ENCODE measurements at regions not wholly inside any gene's neighbourhood (a gene's known extent, or its start where the extent isn't known, plus 50 kb on each side); places are given as distances from the start of the nearest gene placed in this dataset.
A peak's percentile ranks its signal among the peaks of the same experiment; 100 is the strongest.

DNA sequence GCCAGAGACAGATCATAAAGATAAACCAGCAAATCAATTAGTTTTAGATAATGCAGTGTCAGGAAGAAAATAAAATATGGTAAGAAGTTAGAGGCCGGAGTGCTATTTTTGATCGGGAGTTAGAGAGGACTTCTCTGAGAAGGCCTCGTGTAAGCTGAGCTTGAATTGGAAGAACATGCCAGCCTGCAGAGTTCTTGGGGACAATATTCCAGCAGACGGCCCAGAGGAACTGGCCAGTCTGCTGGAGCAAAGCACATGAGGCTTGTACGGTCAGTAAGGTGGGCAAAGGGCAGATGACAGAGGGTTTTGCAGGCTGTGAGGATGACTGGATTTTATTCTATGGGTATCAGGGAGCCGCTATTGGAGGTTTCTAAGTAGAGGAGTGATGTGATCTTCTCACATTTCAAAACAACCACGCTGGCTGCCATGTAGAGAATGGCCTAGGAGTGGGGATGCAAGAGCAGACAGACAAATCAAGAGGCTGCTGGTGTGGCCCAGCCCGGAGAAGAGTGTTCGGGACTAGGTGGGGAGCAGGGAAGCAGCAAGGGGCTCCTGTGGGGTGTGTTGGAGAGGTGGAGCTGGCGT, 84.0 kb downstream of the HES1 start:
- no peak for DNase-seq

DNA sequence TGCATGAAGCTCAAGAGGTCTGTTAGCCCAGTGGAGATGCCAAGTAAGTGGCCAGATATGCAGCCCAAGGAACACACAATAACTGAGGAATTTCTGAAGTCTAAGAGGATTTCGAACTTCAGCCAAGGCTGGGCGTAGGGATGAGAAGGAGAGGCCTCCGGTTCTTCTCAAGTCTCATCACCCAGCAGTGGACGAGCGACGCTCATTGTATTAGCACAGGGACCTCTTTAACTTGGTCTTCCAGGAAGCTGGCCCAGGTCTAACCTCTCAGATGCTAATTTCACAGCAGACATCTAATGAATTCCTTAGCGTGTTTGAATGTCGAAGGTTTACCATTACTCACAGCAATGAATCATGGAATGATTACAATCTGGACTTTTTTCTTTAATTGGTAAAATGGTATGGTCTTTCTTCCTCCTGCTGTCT, 85.0 kb downstream of the HES1 start:
- no peak for DNase-seq

DNA sequence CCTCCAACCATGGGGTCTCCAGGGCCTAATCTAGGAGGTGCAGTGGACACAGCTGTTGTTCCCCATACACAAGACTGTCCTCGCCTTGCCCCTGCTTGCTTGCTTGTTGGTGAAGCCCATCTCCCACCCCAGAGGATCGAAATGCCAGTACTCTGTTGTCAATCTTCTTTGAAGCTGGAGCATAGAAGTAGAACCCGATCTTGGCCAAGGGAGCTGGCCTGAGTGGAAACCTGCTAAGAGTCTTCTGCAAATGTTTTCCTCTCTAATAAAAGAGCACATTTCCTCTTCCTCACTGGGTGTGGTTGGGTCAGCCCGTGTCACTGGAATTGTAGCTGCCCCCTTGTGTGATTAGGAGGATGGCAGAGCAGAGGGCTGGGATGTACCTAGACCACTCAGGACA, 85.4 kb downstream of the HES1 start:
- no peak for DNase-seq

DNA sequence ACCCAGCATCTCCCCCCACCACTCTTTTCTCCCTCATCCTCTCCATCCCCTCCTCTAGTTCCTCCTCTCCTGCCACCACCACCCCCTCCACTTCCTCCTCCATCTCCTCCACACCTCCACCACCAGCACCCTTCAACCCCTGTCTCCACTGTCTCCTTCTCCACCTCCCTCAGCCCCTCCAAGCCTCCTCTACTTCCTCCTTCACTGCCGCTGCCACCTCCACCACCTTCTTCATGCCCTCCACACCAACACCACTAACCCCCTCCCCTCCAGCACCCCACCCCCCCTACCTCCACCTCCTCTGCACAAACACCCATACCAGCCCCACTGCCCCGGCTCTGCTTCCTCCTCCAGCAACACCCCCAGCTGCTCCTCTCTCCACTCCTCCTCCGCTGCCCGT, 88.0 kb downstream of the HES1 start:
- DNase-seq, result no peak

DNA sequence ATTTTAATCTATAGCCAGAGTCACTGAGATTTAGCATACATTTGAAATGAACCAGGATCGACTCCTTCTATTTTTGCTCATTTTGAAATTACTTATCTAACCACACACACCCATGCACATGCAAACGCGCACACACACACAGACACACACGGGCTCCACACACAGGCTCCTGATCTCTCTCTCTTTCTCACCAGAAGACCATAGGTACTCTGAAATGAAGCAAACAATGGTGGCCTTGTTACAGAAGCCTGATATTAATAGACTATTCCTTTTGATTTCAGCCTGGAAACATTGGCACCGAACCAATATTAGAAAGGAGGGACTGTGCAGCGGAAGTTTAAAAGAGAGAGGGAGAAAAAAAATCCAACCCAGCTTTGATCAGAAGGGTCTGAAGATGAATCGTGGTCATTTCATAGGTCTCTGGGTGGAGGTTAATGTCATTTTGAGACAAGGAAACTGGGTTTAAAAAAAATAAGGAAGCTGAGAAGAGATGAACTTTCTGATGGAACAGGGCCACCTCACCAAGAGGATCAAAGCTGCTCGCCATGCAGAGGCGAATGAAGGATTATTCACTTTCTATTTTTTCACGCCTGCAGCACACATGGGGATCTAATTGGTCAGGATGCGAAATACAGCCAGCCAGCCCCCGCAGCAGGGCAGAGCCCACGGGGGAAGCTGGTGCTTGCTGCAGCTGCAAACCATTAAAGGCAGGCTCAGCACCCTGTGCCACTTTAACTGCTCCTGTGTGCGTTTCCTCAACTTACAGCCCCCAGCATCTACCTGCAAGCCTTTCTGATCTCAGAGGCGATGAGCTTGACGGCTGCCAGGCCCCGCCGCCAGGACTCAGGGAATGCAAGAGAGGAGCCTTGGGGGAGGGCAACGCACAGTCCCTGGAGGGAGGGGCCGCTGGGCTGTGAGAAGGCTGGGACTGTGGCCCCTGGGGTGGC, 88.8 kb downstream of the HES1 start:
- no peak for DNase-seq

DNA sequence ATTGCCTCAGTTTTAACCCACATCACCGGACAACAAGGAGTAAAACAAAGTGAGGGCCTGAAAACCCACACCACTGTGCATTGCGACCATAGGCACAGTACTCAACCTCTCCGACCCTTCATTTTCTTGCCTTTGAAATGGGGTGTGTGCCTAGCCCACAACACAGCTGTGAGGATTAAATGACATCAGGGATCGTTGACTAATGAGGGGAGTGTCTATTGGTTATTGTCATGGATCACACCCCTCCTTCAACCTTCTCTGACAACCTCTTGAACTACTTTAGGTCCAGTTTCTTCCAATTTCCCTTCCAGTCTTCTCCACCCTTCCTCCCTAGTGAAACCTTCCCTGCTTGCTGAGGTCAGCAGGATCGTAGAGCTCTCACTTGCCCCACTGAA, 89.5 kb downstream of the HES1 start:
- DNase-seq, result no peak

DNA sequence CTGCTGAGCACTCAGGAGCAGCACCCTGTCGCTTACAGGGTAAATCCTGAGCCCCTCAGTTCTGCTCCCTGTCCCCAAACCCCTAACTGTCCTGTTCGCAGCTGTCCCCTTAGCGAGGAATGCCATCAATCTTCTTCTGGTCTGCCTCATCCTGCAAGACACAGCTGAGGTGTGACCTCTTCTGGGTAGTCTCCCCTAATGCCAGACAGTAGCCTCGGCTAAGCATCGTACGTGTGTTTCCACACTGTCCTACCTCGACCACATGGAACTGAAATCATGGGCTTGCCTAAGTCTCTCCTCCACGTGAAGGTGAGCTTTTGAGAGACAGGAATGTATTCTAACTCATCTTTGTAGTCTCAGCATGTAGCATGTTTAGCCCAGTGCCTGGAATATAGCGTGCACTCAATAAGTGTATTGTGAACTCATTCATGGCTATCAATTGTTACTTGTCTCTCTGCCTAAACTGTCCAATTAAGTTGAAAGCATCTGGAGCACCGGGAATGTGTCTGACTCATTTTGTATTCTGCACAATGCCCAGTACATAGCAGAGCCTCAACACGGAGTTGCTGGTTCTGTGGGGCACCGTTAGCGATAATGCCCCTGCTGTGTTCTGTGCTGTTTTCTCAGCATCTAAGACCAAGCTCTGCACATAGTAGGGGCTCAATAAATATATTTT, 90.2 kb downstream of the HES1 start:
- DNase-seq, result no peak

DNA sequence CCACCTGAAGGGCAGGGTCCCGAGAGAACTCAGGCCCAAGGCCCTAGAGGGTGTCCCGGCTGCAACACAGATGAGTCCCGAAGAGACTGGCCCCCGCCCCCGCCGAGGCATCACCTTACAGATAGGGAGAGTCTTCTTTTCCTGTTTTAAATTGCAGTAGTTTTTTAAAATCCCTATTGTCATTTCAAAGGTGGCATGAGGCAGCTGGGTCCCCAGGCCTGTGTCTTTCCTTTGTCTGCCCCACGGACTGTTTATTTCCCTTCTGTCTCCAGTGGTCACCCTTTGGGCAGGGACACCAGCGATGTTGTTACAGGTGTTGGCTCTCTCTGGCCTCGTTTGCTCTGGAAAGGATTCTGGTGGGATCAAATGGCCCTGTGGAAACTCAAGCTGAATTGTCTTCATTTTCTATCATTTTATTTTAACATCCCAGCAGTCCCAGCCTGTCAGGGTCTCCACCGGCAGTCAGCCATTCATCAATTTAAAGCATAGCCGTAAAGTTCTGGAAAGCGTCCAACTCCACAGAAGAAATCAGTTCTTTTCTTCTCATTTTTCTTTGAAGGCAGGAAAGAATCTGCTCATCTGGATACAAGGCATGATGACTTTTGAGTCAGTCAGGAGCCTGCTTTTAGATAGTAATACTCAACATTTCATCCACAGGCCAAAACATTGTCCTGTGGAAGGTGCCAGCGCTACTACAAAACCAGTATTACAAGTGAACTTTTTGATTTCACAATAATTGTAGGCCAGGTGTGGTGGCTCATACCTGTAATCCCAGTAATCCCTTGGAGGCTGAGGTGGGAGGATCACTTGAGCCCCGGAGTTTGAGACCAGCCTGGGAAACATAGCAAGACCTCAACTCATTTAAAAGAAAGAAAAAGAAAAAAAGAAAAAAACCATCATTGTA, 96.2 kb downstream of the HES1 start:
- DNase-seq, result no peak

DNA sequence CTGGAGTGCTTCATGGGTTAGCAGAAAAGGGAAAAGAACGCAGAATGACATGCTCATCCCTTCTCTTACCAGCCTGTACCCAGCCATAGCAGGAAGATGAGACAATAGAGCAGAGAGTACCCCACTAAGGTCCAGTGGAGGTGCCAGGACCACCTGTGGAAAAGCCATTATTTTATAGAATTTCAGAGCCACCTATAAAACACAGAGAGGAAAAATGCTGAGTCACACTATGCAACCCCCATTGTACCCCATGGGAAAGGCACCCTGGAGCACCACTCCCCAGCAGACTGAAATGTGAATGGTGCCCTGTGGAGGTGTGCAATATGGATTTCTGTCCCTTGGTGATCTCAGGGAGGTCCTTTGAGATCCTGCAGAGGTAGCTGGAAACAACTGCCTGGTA, 97.2 kb downstream of the HES1 start:
- DNase-seq, result no peak

DNA sequence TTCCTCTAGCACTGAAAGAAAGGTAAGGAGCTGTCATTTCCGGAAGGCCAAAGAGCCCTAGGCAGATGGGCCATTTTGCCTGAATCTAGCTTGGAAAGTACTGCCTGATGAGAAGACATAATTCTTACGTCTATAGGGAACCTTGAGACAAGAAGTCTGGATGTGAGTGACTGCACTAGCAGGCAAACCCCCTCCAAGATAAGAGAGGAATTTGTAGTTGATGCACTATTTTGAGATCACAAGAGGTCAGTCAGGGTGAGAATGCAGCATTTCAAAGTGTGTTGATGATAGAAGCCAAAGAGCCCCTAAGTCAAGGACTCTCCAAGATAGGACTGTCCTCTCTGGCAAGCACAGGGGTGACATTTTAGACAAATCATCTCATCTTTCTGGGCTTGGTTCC, 99.2 kb downstream of the HES1 start:
- no peak for DNase-seq

DNA sequence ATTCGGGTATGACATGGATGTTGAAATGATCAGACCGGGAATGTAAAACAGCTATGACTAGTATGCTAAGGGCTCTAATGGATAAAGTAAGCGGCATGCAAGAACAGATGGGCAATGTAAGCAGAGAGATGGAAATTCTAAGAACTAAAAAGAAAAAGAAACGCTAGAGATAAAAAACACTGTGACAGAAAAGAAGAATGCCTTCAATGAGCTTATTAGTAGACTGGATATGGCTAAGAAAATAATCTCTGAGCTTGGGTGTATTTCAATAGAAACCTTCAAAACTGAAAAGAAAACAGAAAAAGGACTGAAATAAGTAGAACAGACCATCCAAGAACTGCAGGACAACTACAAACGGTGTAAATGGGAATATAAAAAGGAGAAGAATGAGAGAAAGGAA, 101.2 kb downstream of the HES1 start:
- no peak for DNase-seq

DNA sequence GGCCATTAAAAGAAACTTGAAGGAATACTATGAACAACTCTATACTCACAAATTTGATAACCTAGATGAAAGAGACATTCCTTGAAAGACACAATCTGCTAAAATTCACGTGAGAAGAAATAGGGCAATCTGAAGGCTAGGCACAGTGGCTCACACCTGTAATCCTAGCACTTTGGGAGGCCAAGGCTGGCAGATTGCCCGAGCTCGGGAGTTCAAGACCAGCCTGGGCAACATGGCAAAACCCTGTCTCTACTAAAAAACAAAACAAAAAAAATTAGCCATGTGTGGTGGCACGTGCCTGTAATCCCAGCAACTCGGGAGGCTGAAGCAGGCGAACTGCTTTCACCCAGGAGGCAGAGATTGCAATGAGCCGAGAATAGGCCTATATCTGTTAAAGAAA, 104.8 kb downstream of the HES1 start:
- DNase-seq, result no peak

DNA sequence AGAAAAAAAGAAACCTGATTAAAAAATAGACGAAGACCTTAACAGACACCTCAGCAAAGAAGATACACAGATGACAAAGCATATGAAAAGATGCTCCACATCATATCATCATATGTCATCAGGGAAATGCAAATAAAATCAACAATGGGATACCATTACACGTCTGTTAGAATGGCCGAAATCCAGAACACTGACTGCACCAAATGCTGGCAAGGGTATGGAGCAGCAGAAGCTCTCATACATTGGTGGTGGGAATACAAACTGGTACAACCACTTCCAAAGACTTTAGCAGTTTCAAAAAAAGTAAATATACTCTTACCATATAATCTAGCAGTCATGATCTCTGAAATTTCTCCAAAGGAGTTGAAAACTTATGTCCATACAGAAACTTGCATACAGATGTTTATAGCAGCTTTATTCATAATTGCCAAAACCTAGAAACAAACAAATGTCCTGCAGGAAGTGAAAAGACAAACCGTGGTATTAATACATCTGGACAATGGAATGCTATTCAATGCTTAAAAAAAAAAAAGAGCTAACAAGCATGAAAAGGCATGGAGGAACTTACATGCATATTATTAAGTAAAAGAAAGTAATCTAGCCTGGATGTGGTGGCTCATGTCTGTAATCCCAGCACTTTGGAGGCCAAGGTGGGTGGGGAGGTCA, 107.4 kb downstream of the HES1 start:
- no peak for DNase-seq

DNA sequence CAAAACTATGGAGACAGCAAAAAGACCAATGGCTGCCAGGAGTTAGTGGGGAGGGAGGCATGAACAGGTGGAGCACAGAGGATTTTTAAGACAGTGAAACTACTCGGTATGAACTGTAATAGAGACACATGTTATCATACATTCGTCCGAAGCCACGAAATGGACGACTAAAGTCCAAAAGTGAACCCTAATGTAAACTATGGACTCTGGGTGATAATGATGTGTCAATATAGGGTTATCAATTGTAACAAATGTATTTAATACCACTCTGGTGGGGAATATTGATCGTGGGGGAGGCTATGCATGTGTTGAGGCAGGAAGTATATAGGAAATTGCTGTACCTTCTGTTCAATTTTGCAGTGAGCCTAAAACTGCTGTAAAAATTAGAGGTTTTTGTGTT, 107.0 kb downstream of the CPN2 start:
- no peak for DNase-seq

DNA sequence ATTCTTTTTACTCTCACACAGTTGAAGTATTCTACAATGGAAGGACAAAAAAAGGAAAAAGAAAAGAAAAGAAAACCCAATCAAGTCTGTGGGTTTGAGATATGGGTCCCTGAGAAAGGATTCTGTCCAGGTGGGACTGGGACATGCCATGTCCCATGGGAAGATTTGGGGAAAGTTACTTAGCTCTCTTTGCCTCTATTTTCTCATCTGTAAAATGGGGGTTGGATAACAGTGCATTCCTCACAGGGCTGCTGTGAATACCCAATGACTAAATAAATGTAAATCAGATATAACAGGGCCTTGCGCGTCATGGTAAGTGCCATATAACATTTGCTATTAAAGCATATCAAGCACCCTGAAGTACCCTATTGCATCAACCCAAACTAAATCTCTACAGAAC, 105.7 kb downstream of the CPN2 start:
- no peak for DNase-seq

DNA sequence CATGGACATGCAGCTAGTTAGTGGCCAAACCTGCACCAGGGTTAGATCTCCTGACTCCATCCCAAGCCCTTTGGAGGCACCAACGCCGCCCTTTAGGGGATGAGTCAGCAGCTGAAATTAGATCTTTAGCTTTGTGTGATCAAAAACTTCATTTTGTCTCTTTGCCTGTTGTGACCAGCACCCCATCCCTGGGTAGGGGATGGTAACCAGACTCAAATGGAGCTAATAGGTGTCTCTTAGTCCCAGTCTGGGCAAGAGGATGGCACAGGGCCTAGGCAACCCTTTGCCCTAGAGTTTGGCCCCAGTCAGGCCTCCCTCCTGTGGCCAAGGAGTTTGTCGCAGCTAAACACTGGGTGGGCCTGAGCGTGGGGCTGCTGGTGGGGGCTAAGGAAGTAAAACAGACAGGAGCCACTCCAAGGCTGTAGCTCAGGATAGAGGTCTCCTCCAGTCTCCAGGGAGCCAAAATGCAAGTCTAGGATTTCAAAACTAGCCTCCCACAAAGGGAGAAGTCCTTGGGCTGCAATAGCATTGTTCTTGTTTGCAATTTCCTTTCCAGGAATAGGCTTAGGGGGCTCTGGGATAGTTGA, 105.1 kb downstream of the CPN2 start:
- DNase-seq, result no peak

DNA sequence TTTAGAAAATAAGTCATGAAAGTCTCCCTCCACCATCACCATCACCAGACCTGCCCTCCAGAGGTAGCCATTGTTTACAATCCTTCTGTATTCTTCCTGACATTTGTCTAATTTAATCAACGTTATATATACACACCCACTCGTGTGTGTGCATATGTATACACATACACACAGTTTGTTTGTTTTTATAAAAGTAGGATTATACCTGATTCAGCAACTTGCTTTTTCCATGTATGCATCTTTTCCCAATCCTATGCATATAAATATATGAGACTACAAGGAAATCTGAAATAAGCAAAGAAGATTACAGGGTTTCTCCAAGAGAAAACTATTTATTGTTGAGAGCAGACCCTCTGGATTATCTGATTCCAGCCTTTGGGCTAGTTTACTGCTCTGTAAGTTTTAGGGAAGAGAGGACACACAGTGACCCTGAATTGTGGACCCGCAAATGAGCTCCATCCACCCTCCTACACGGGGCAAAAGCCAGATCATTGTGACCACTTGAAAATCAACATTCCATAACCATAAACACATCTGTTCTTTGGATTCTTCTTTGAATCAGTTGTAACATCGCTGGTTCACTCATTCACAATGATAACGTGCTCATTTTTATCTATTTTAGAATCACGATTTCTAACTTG, 104.3 kb downstream of the CPN2 start:
- DNase-seq, result no peak

DNA sequence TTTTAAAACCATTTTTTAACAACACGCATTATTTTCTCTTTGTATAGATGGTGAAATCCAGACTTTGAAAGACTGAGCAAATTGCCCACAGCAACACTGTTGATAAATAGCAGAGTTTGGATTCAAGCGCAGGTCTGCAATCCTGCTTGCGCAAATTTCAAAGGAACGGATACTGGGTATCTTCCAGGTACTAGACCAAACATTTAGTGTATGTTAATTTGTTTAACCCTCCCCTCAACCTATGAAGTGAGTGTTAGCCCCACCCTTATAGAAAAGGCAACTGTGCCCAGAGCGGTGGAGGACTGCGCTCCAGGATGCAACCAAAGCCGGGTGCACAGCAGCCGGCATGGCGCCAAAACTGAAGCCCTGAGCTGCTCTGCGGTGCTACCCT, 103.8 kb downstream of the CPN2 start:
- DNase-seq, result no peak

DNA sequence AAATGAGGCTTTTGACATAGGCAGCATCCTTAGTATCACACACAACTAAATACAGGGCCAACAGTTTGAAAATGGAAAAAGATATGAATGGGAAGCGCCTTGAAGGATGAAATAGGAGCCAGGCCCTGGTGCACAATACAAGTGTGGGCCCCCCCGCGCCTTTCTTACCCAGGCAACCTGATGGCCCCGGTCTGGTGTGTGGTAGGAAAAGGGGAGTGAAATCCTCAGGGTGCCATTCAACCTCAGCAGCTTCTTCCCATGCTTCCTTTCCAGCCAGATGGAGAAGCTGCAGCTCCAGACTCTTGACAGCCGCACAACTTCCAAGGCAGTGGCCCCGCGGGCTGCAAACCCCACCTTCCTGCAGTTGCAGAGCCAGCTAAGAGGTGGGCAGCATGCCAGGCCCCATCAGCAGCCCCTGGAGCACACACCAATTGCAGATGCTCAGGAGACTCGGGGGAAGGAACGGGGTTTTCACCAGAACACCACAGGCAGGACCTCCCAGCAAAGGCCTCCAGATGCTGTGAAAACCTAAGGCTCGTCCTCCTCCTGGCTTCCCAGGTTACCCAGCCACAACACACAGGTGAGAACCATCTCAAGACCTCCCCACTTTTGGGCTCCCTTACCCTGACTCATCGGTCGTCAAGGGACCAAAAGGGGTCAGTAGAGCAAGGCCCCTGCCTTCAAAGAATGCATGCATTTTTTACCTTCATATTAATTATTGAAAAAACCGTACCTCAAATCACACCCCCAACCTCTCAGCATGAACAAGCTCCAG, 101.6 kb downstream of the CPN2 start:
- DNase-seq, result peak; percentile 74

DNA sequence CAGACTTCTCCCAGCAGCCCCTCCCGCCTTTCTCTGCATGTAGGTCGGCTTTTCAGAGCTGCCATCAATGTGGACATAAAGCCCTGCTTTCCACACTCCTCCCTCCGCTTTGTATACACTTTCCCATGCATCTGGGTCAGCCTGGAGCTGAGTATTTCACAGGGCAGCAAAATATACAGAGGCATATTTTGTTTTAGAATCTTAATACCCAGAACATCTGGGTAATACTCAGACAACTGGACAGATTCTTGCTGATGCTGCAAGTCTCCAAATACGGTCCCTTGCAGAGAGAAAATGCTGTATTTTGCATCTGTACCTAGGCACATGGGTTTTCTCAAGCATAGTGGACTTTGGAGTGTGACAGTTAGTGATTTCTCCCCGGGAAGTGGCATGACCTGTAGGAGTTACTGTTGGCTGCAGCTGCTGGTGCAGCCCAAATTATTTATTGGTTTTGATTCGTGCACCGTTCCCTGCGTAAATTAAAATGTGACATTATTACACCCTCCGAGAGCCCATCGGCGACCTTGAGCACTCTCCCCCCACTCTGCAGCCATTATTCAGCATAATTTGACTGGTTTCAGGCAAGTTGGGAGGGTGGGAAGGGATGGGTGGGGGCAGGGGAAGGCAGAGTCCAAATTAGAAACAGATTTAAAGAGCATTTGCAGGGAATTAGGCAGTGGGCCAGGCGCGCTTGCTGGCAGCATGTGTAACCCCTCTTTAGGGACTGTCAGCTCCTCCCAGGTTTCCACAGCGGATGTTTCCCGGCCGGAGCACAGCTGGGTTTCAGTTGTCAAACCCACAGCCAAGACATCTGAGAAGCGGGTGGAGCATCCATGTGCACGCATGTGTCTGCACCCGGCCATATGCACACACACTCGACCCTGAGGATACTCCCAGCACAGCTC, 100.8 kb downstream of the CPN2 start:
- peak; percentile 89 for DNase-seq
